CD14-positive monocyte (primary cell): ENCODE measurements at regions not wholly inside any gene's neighbourhood (a gene's known extent, or its start where the extent isn't known, plus 50 kb on each side); places are given as distances from the start of the nearest gene placed in this dataset.

ENCODE experiments used
- DNase-seq, 3 donors: peaks; one replicate each; pipeline ENCODE4 v3.0.0-alpha.2; 2011 to 2022
- H2AFZ ChIP-seq: 2 replicates; pipeline ENCODE4 v1.6.0; 2012; ENCODE audit warnings: mild to moderate bottlenecking, low read depth, low read length, inconsistent platforms; ENCODE audit not compliant: insufficient read depth, poor library complexity, severe bottlenecking
- H3K27ac ChIP-seq, 2 donors: 1 replicate in 1 of 2; 2 replicates in 1 of 2; pipeline ENCODE4 v1.5.1; 2012 to 2013; ENCODE audit warnings: low read length in 2 of 2, control low read depth in 1 of 2, inconsistent platforms in 1 of 2, low read depth in 1 of 2, mild to moderate bottlenecking in 1 of 2
- H3K27me3 ChIP-seq, 2 donors: one replicate each; pipeline versions ENCODE4 v1.6.0 to v1.6.1; 2011 to 2013; ENCODE audit warnings: low read length in 2 of 2; ENCODE audit not compliant: control insufficient read depth in 2 of 2, insufficient read depth in 2 of 2
- H3K36me3 ChIP-seq, 2 donors: replicated peaks in 1 of 2; 1 replicate in 1 of 2; 2 replicates in 1 of 2; pipeline versions ENCODE4 v1.5.1 to v1.6.1; 2012 to 2013; ENCODE audit warnings: low read length in 2 of 2, control low read depth in 1 of 2, inconsistent platforms in 1 of 2, mild to moderate bottlenecking in 1 of 2; ENCODE audit not compliant: insufficient read depth in 2 of 2, control insufficient read depth in 1 of 2
- H3K4me1 ChIP-seq, 2 donors: 1 replicate in 1 of 2; 2 replicates in 1 of 2; pipeline versions ENCODE4 v1.5.1 to v1.6.1; 2012 to 2013; ENCODE audit warnings: low read length in 2 of 2, control low read depth in 1 of 2, inconsistent platforms in 1 of 2, mild to moderate bottlenecking in 1 of 2, moderate library complexity in 1 of 2; ENCODE audit not compliant: insufficient read depth in 2 of 2, control insufficient read depth in 1 of 2
- H3K4me2 ChIP-seq: replicated peaks from 2 replicates; pipeline ENCODE3; 2012; ENCODE audit warnings: low read length, moderate library complexity, mild to moderate bottlenecking; ENCODE audit not compliant: poor library complexity, severe bottlenecking; ENCODE audit errors: extremely low read depth
- H3K4me3 ChIP-seq, 3 experiments: fragments of 200-600 bp in 1 of 3; sonication (generic) in 1 of 3; replicated peaks in 1 of 3; 1 replicate in 2 of 3; 2 replicates in 1 of 3; pipeline ENCODE4 v1.5.1; 2011 to 2013; ENCODE audit warnings: low read length in 3 of 3, mild to moderate bottlenecking in 3 of 3, control low read depth in 2 of 3, low read depth in 2 of 3, inconsistent platforms in 1 of 3, moderate library complexity in 1 of 3
- H3K79me2 ChIP-seq: 2 replicates; pipeline ENCODE4 v1.6.0; 2012; ENCODE audit warnings: mild to moderate bottlenecking, control low read depth, inconsistent platforms, low read length, moderate library complexity; ENCODE audit not compliant: insufficient read depth
- H3K9ac ChIP-seq: 2 replicates; pipeline ENCODE4 v1.6.0; 2017; ENCODE audit warnings: low read length, mild to moderate bottlenecking; ENCODE audit not compliant: insufficient read depth, poor library complexity, severe bottlenecking
- H3K9me3 ChIP-seq, 2 donors: replicated peaks in 1 of 2; 1 replicate in 1 of 2; 2 replicates in 1 of 2; pipeline versions ENCODE4 v1.5.1 to v1.6.1; 2012 to 2013; ENCODE audit warnings: low read length in 2 of 2, control low read depth in 1 of 2; ENCODE audit not compliant: control insufficient read depth in 1 of 2, insufficient read depth in 1 of 2
- H4K20me1 ChIP-seq: 2 replicates; pipeline ENCODE4 v1.6.0; 2012; ENCODE audit warnings: mild to moderate bottlenecking, low read length, control low read depth, moderate library complexity; ENCODE audit not compliant: insufficient read depth
- H3K27ac Mint-ChIP-seq, 7 donors: one replicate each; pipeline ENCODE4 v1.8.0; 2020; ENCODE audit warnings: mild to moderate bottlenecking in 7 of 7, mixed read lengths in 7 of 7, moderate library complexity in 6 of 7, inconsistent platforms in 2 of 7
- H3K27me3 Mint-ChIP-seq, 3 donors: one replicate each; pipeline ENCODE4 v1.8.0; 2021 to 2022; ENCODE audit warnings: low read depth in 3 of 3, mild to moderate bottlenecking in 3 of 3, mixed read lengths in 3 of 3, moderate library complexity in 3 of 3, inconsistent platforms in 1 of 3
- H3K36me3 Mint-ChIP-seq, 2 donors: one replicate each; pipeline ENCODE4 v1.8.0; 2020; ENCODE audit warnings: mixed read lengths in 2 of 2, inconsistent platforms in 1 of 2, mild to moderate bottlenecking in 1 of 2
- H3K4me1 Mint-ChIP-seq: one replicate; pipeline ENCODE4 v1.8.0; 2020; ENCODE audit warnings: mild to moderate bottlenecking, mixed read lengths
- H3K4me3 Mint-ChIP-seq, 2 donors: one replicate each; pipeline ENCODE4 v1.8.0; 2020; ENCODE audit warnings: mild to moderate bottlenecking in 2 of 2, mixed read lengths in 2 of 2, moderate library complexity in 1 of 2
- H3K9me3 Mint-ChIP-seq, 7 donors: one replicate each; pipeline ENCODE4 v1.8.0; 2020 to 2022; ENCODE audit warnings: mixed read lengths in 7 of 7, mild to moderate bottlenecking in 6 of 7, moderate library complexity in 6 of 7, inconsistent platforms in 2 of 7
- WGBS: methylation state at CpG from one replicate; pipeline ENCODE4 v1.1.5; 2013; ENCODE audit warnings: missing lambda C conversion rate; ENCODE audit not compliant: insufficient coverage; 5-methylcytosine and 5-hydroxymethylcytosine counted together
- intact Hi-C, 2 donors: fragments of 100-400 bp; cut with micrococcal nuclease; formaldehyde crosslinking; loops; one replicate each; pipeline versions ENCODE4 v1.15.0 to v1.15.1; 2023
- TF ChIP-seq, protein P1 (sequence below): fragments of 200-600 bp; IDR thresholded peaks from one replicate; pipeline ENCODE4 v1.8.0; 2022; ENCODE audit warnings: antibody characterized with exemption, mild to moderate bottlenecking

DNA sequence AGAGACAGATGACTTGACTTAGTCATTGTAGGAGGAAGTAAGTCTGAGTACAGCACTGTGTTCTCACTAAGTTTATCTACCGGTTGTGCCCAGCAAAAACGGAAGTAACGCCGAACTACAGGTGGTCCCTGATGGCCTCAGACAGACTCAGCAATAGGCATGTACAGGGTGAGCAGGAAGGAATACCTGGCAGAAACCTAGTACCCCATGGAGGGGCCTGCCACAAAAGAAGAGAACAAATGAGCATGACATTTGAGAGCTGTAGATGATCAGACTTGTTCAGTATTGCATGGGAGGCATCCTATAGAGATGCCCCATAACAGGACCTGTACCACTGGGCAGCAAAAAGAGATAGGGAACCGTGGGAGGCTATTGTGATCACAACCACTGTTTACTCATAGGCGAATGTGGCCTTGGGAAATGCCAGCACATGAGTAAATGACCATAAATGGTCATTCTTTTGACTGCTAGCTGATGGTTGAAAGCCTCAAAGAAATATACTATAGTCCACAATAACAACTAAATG lies 106.4 kb upstream of the TAB2 start:
- H3K4me3 ChIP-seq: peak overlapping the region in 1 of 3 experiments; percentile 8
- intact Hi-C loops: loop anchor here in 1 of 2 donors (2.0 kb wide), 1 partner anchor 22 kb away; no protein-coding TSS in a partner anchor
- no peaks in the 10 kb centered on the region for H3K9me3 Mint-ChIP-seq

DNA sequence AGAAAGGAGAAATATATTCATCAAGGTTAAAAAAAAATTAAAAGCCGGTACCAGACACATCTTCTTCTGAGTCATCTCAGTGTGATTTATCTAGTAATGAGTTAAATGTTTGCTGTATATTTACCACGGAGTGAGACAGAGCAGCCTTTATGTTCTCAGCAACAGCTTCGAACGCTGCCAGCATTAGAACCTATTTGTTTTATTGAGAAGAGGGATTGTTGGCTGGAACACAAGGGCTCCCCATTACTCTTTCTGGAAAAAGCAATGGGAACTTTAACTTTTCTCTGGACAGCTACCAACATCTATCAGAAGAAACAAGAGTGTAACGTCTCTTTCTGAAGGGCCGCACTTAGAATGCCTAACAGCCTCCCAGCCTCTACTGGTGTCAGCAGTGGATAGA lies 105.3 kb upstream of the TAB2 start:
- Mint-ChIP-seq H3K36me3 (peaks cover 2 to 3% of the 10 kb centered on the region in 2 donors), H3K4me1 (no peaks in the 10 kb centered on the region), H3K9me3 (no peaks in the 10 kb centered on the region), H3K4me3 (no peak overlapping the region), H3K27ac (peak overlapping the region in 3 of 7 donors; percentile 24 to 55 (median 50)), H3K27me3 (peaks cover 0 to 1% (median 0%) of the 10 kb centered on the region in 3 donors)
- Histone ChIP-seq H3K4me1 (peaks cover 38 to 46% of the 10 kb centered on the region in 2 donors), H3K4me2 (peak overlapping the region; percentile 47), H4K20me1 (no peaks in the 10 kb centered on the region), H3K79me2 (no peaks in the 10 kb centered on the region), H3K4me3 (no peak overlapping the region), H3K27me3 (no peaks in the 10 kb centered on the region), H2AFZ (no peak overlapping the region), H3K9ac (no peak overlapping the region), H3K36me3 (no peaks in the 10 kb centered on the region), H3K27ac (peak overlapping the region in 1 of 2 donors; percentile 18), H3K9me3 (no peaks in the 10 kb centered on the region)
- WGBS: no CpG with 5 or more reads among the region's 6 CpGs
- no peak for DNase-seq
- intact Hi-C loops: no loop called here
- TF ChIP-seq, protein P1, sequence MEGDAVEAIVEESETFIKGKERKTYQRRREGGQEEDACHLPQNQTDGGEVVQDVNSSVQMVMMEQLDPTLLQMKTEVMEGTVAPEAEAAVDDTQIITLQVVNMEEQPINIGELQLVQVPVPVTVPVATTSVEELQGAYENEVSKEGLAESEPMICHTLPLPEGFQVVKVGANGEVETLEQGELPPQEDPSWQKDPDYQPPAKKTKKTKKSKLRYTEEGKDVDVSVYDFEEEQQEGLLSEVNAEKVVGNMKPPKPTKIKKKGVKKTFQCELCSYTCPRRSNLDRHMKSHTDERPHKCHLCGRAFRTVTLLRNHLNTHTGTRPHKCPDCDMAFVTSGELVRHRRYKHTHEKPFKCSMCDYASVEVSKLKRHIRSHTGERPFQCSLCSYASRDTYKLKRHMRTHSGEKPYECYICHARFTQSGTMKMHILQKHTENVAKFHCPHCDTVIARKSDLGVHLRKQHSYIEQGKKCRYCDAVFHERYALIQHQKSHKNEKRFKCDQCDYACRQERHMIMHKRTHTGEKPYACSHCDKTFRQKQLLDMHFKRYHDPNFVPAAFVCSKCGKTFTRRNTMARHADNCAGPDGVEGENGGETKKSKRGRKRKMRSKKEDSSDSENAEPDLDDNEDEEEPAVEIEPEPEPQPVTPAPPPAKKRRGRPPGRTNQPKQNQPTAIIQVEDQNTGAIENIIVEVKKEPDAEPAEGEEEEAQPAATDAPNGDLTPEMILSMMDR: no peak

More for the DNA sequence above, 106.4 kb upstream of the TAB2 start:
- peaks cover 38 to 46% of the 10 kb centered on the region in 2 donors for H3K4me1 ChIP-seq
- H3K27ac Mint-ChIP-seq: peak overlapping the region; percentile 89 to 99 (median 95)
- H3K4me2 ChIP-seq: peak overlapping the region; percentile 26
- H3K4me1 Mint-ChIP-seq: no peaks in the 10 kb centered on the region
- H2AFZ ChIP-seq: no peak overlapping the region
- H3K4me3 Mint-ChIP-seq: peak overlapping the region in 1 of 2 donors; percentile 70
- no peaks in the 10 kb centered on the region for H3K27me3 Mint-ChIP-seq
- no peaks in the 10 kb centered on the region for H3K27me3 ChIP-seq
- H4K20me1 ChIP-seq: no peaks in the 10 kb centered on the region
- H3K36me3 Mint-ChIP-seq: peaks cover 2 to 3% of the 10 kb centered on the region in 2 donors
- TF ChIP-seq, protein P1: no peak
- H3K27ac ChIP-seq: peak overlapping the region in 1 of 2 donors; percentile 89
- peak; percentile 67 to 89 (median 83) for DNase-seq
- H3K36me3 ChIP-seq: no peaks in the 10 kb centered on the region
- no peak overlapping the region for H3K9ac ChIP-seq
- WGBS: 23% methylated on average over 6 of the region's 6 CpGs
- H3K9me3 ChIP-seq: no peaks in the 10 kb centered on the region
- H3K79me2 ChIP-seq: no peaks in the 10 kb centered on the region
